Activated T-cell treated with anti-CD3 and anti-CD28 coated beads, Interleukin-2, amount 50 U/mL, for 48 hours (primary cell): ENCODE measurements at regions not wholly inside any gene's neighbourhood (a gene's known extent, or its start where the extent isn't known, plus 50 kb on each side); places are given as distances from the start of the nearest gene placed in this dataset.

ENCODE experiments used
- DNase-seq, 2 experiments: peaks; one replicate each; pipeline ENCODE4 v3.0.0-alpha.2; 2020

DNA sequence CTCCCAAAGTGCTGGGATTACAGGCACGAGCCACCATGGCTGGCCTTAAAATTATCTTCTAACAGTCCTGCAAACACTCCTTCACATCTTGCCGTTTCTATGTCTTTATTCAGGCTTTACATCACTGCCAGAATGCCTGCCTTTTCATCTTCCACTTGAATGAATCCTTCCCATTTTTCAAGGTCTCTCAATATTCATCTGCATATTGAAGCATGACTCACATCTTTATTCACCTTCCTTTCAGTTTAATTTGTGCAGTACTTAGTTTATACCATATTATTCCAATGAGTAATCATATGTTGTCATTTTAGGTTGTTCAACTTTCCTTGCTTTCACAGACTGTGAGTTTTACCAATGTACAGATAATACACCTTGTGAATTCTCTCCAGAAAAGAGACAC lies 510.1 kb upstream of the PIK3C3 start:
- DNase-seq, result no peak

GRCh38 chr18:41436772-41437171 lies 518.3 kb upstream of the PIK3C3 start:
- DNase-seq, result no peak

GRCh38 chr18:41418598-41418997 lies 536.4 kb upstream of the PIK3C3 start:
- DNase-seq, result no peak

DNA sequence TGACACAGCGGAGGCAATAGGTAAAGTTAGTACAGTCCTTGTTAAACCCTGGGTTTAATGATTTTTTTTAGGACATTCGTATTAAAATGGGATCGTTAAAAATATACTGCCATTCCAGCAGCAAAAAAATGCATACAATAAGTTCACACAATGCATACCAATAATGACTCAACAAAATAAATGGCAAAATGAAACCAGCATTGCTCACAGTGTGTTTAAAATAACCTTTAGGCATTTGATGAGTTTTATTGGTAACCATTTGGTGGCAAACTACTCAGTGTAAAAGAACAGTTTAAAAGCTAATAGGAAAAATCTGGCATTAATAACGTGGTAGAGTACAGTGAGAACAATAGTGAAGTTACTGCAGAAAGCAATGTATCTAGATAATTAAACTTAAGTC lies 539.0 kb upstream of the PIK3C3 start:
- no peak for DNase-seq

- no peak for DNase-seq
Observed at GRCh38 chr18:41410006-41410405, 545.0 kb upstream of the PIK3C3 start.

DNA sequence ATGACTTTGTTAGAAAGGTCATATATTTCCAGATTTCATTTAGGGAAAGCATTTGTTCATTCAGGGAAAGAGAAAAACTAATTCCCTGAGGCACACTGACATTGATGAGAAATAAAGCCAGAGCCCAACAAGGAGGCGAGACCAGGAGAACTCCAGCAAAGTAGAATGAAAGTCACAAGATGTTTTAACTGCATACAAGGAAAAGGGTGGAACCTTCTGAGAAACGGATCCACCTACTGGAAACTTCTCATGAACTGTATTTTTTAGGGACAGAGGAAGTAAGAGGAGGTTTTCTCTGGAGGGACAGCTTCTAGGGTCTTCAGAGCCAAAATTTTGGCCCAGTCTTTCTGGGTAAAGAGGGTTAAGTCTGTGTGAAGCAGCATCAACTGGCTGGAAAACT lies 548.2 kb upstream of the PIK3C3 start:
- DNase-seq, result no peak

DNA sequence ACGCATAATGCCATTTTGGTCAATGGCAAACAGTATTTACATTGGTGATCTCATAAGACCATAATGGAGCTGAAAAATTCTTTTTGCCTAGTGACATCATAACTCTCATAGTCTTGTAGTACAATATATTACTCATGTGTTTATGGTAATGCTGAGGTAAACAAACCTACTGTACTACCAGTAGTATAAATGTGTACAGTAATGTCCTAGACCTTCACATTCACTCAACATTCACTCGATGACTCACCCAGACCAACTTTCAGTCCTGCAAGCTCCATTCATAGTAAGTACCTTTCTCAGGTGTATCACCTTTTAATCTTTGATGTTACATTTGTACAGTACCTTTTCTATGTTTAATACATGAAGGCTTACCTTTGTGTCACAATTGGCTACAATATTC lies 558.2 kb upstream of the PIK3C3 start:
- no peak for DNase-seq

DNA sequence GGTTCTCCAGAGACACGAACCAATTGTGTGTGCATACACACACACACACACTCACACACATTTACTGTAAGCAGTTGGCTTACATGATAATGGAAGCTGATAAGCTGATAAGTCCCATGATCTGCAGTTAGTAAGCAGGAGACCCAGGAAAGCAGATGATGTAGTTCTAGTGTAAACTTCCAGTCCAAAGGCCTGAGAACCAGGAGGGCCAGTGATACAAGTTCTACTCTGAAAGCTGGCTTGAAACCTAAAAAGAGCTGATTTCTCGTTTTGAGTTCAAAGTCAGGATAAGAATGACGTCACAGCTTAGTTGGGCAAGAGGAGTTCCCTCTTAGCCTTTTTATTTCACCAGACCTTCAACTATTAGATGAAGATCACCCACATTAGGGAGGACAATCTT lies 558.8 kb upstream of the PIK3C3 start:
- DNase-seq, result no peak

- no peak for DNase-seq
Observed at GRCh38 chr18:41395695-41396094, 559.3 kb upstream of the PIK3C3 start.

- no peak for DNase-seq
Observed at GRCh38 chr18:41391616-41392595, 563.1 kb upstream of the PIK3C3 start.

GRCh38 chr18:41390309-41390708 lies 564.7 kb upstream of the PIK3C3 start:
- DNase-seq, result no peak

GRCh38 chr18:41378598-41378997 lies 576.4 kb upstream of the PIK3C3 start:
- DNase-seq, result no peak

- DNase-seq, result no peak
Observed at GRCh38 chr18:41373612-41374011, 581.4 kb upstream of the PIK3C3 start.

- DNase-seq, result no peak
Observed at GRCh38 chr18:41372046-41372665, 582.9 kb upstream of the PIK3C3 start.

- no peak for DNase-seq
Observed at GRCh38 chr18:41371156-41372045, 583.6 kb upstream of the PIK3C3 start.

DNA sequence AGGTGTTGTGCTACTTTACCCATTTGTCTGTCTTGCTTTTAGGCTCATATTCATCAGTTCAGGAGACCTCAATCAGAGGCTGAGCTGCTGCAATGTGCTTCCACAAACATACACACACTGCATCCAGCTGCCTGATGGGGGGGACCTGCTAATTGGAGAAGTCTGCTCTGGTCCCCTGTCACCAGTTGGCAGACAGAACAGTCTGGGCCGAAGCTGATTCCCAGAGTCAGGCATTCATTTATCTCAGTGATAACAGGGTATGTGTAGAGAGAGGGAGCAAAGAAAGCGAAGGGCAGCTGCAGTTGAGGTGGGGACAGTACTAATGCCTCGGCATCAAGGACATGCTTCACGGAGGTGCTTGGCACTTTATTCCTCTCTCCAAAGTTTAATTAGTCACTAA lies 584.3 kb upstream of the PIK3C3 start:
- no peak for DNase-seq

DNA sequence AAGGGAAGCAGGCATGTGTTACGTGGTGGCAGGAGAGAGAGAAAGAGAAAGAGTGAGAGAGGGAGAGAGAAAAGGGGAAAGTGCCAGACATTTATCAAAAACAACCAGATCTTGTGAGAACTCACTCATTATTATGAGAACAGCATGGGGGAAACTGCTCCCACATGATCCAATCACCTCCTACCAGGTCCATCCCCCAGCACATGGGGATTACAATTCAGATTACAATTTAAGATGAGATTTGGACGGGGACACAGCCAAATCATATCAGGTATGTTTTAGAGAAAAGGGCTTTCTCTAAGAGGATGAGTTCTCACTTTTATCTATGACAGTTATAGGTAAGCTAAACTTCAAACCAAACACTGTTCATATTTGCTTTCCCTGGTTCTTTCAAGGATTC lies 597.3 kb upstream of the PIK3C3 start:
- DNase-seq, result no peak

- DNase-seq, result no peak
Observed at GRCh38 chr18:41353777-41354528, 601.1 kb upstream of the PIK3C3 start.

- DNase-seq, result no peak
Observed at GRCh38 chr18:41351430-41351829, 603.6 kb upstream of the PIK3C3 start.

- DNase-seq, result no peak
Observed at GRCh38 chr18:41347057-41347456, 608.0 kb upstream of the PIK3C3 start.

- no peak for DNase-seq
Observed at GRCh38 chr18:41343808-41344207, 611.2 kb upstream of the PIK3C3 start.

GRCh38 chr18:41338341-41338740 lies 616.7 kb upstream of the PIK3C3 start:
- DNase-seq, result no peak

DNA sequence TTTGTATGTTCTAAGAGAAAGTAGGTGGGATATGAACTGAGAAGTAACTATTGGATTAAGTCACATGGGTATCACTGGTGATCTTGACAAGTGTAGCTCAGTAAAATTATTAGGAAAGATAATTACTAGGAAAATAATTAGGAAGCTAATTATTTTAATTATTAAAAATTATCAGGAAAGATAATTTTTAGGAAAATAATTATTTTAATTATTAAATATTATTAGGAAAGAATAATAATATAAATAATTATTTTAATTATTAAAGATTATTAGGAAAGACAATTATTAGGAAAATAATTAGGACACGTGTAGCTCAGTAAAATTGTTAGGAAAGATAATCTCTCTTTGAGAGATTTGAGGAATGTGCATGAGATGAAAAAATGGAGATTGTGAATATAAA lies 623.4 kb upstream of the PIK3C3 start:
- DNase-seq, result no peak
